GM19025 (cell line): ENCODE measurements at regions not wholly inside any gene's neighbourhood (a gene's known extent, or its start where the extent isn't known, plus 50 kb on each side); places are given as distances from the start of the nearest gene placed in this dataset.

Experiments used
- ATAC-seq: cut with Tn5 transposase; IDR thresholded peaks from one replicate; pipeline ENCODE4 v1.9.1; 2021; ENCODE audit warnings: mild to moderate bottlenecking, low read depth, moderate library complexity; ENCODE audit not compliant: unreplicated experiment

DNA sequence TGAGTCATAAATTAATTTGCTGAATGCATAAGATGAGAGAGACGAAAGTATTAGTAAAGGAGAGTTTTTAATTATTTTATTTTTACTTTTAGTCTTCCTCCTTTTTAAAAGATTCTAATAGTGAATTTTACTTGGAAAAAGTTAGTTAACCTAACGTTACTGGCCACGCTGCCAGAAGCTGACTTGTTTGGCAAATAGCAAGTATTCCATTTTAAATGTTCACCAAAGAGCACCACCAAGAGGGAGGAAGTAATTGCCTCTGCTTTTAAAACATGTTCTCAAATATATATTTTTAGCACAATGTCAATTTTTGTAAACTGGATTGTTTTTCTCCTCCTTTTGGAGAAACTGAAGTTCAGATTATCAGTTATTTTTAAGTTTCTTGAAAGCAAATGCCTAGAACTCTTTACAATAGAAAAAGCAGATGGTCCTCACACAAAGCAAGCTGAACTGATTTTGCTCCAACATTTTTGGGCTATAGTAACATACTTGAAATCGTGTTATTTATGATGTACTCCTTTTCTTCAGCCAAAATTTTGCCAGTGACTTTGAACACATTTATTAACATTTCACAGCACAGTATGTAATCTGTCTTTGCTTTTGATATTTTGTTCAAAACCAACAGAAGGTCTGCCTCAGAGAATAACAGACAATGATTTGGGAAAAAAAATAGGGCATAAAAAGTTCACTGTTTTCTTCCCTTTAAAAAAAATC, 1311.0 kb upstream of the FAM98A start:
- no peak for ATAC-seq

- no peak for ATAC-seq
These were observed 1308.7 kb upstream of the FAM98A start for GRCh38 chr2:34907812-34908211.

- ATAC-seq: no peak
These were observed 1302.6 kb upstream of the FAM98A start for GRCh38 chr2:34901739-34902138.

DNA sequence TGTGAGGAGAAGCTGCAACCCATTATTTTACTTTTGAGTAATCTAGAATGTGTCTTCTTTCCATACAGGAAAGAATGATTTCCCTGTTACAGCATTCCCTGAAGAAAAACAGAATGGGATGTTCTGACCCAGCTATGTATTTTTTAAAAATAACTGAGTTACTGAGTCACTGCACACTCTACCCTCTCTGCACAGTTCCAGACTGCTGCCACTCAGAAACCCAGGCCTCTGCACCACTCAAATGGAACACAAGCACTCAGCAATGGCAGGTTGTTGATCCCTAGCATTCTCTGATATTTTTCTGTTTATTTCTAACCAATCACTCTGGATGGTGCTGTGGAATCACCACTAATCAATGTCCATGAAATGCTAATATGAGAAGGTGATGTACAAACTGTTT, 1300.0 kb upstream of the FAM98A start:
- ATAC-seq: no peak

GRCh38 chr2:34892766-34893165, 1293.7 kb upstream of the FAM98A start:
- no peak for ATAC-seq

GRCh38 chr2:34892256-34892655, 1293.2 kb upstream of the FAM98A start:
- ATAC-seq: no peak

- ATAC-seq: no peak
These were observed 1276.1 kb upstream of the FAM98A start for GRCh38 chr2:34875091-34875745.

DNA sequence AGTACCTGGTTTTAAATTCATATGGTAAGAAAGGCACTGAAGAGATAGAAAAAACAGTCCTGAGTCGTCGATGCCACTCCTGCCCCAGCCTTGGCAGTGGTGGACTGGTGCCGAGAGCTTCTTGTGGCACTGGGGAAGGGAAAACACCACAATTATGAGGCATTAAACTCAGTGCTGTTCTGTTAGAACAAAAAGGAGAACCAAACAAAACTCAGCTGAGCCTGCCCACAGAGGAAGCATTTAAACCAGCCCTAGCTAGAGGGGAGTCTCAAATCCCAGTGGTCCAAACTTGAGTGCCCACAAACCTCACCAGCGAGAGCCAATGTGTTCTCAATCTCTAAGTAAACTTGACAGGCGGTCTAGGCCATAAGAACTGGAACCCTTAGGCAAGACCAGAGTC, 1254.5 kb upstream of the FAM98A start:
- no peak for ATAC-seq

DNA sequence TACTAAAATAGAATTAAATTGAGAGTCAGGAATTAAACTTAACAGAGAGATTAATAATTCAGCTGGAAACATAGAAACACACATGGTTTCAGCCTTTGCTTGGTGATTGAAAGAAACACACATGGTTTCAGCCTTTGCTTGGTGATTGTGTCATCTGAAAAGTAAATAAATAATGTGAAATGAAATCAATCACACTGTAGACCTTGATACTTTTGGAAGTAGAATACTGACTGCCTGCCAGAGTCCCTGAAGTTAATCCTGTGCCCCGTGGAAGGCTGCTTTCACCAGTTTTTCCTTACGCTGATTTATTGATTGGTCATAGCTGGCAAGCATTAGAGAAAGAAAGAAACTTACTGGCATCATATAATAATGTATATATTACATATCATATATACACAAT, 1252.7 kb upstream of the FAM98A start:
- no peak for ATAC-seq

DNA sequence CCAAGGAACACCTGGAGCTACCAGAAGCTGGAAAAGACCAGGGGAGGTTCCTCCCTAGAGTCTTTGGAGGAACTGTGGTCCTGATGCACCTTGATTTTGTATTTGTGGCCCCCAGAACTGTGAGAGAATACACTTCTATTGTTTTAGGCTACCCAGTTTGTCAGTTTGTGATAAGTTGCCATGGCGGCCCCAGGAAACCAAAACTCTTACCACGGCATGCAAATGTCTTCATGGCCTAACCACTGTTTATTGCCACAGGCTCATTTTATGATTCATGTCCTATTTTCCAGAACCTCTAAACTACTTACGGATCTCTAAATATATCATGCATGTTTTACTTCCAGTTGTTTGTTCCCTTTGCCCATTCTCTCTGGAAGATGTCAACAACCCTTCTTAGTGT, 1250.7 kb upstream of the FAM98A start:
- ATAC-seq: no peak

DNA sequence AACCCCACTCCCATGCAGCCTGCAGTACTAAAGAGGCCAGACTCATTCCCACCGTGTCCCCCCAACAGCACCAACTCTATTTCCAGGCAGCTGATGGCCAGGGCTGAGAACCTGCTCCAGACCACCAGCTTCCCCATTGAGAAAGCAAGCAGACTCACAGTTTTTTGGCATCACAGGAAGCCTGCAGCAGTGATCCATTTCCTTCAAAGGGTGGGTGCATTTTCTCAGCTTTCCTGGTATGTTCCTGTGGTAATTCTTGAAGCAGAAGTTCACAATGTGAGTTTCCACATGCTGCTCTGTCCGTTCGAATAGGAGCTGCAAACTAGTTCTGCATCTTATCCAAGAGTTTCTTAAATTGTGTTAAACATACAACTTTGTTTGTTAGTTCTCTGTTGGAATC, 1249.6 kb upstream of the FAM98A start:
- no peak for ATAC-seq

- no peak for ATAC-seq
These were observed 1249.0 kb upstream of the FAM98A start for GRCh38 chr2:34848132-34848531.

GRCh38 chr2:34844629-34845028, 1245.5 kb upstream of the FAM98A start:
- no peak for ATAC-seq

- ATAC-seq: no peak
These were observed 1239.3 kb upstream of the FAM98A start for GRCh38 chr2:34838408-34838807.

- no peak for ATAC-seq
These were observed 1237.3 kb upstream of the FAM98A start for GRCh38 chr2:34836361-34836760.

- no peak for ATAC-seq
These were observed 1232.0 kb upstream of the FAM98A start for GRCh38 chr2:34831096-34831495.

DNA sequence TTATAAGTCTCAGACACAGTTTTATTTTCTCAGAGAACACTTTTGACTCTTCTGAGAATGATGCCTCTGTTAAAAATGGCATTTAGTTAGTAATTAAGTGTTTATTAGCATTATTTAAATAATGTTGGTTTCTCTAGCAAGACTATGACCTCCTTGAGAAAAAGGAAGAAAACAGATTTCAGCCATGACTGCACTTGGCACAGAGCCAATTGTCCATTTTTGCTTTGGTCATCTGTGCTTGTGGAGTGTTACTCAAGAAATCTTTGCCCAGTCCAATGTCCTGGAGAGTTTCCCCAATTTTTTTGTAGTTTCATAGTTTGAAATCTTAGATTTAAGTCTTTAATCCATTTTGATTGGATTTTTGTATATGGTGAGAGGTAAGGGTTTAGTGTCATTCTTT, 1229.4 kb upstream of the FAM98A start:
- ATAC-seq: no peak

DNA sequence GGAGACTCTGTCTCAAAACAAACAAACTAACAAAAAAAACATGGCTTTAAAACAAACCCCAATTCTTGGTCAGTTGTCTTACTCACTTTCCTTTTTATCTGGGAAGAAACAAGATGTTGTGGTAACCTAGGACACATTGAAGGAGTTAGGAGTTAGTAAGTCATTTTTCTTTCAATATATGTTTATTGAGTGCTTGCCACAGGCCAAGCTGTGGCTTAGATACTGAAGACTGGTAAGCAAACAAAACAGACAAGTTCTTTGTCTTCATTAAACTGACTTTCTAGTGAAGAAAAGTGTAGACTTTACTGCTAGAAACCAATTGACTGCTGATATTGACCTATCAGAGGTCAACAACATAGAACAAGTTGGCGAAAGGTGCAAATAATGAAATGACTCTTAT, 1228.3 kb upstream of the FAM98A start:
- no peak for ATAC-seq

DNA sequence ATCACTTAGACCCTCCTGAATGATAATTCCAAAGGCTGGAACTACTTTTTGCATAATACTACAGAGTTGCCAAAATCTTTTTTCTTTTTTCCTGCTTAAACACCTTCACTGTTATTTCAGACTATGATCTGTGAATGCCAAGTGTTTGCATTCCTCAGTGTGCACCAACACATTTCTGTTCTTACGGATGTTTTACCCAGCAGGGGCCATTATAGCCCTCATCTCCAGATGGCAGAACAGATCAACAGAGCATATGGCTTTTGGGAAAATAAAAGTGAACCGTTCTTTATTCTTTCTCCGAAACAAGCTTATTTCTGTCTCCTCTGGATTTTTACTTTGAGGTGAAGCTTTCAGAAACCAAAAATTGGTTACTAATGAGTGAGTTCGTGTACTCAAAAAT, 1226.6 kb upstream of the FAM98A start:
- no peak for ATAC-seq

DNA sequence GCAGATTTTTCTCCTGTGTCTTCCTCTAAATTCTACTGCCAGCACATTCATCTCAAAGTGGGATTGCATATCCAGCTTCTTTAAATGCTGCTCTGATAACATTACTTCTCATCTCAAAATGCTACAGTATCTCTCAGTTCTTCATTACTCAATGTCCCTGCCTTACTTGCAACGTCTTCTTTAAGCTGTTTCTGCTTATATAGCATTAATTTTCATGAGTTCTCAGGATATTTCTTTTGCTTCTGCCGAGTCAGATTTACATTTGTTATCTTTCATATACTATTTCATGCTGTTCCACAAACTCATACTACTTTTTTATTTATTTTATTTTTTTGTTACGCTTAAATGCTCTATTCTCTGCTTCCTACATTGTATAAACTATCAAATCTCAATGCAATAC, 1223.5 kb upstream of the FAM98A start:
- no peak for ATAC-seq

GRCh38 chr2:34815052-34815741, 1216.1 kb upstream of the FAM98A start:
- no peak for ATAC-seq

GRCh38 chr2:34810456-34810855, 1211.4 kb upstream of the FAM98A start:
- ATAC-seq: no peak
